ENCODE measurements at regions not wholly inside any gene's neighbourhood (a gene's known extent, or its start where the extent isn't known, plus 50 kb on each side); places are given as distances from the start of the nearest gene placed in this dataset.

DNA sequence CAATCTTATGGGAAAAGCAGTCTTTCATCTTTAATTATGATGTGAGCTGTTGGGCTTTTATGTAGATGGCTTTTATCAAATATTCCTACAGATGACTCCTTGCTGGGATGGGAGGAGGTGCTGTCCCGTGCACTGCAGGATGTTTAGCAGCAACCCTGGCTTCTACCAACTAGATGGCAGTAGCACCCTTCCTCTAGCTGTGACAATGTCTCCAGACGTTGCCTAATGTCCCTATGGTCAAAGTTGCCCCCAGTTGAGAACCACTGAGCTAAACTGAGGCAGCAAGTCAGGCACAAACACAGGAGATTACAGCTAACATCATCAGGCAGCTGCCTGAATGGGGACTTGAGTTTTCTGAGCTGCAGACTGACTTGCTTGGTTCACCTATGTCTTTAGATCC is 401.9 kb upstream of the PDE4D start:
- ATAC-seq (peak; percentile 74), DNase-seq (peak; percentile 39)
- Histone ChIP-seq H3K4me1 (ENCODE audit: insufficient read depth, low read length) (no peaks in the 10 kb centered on the region), H3K9me2 (replicated peaks; ENCODE audit: low read length) (no peaks in the 10 kb centered on the region), H3F3A (ENCODE audit: low read length, unreplicated experiment) (no peaks in the 10 kb centered on the region), H3K4me2 (ENCODE audit: low read length) (no peak overlapping the region), H2AFZ (ENCODE audit: low read length) (no peak overlapping the region), H3K27me3 (ENCODE audit: low read length) (0 out of 2 replicates have a peak, but pooled peaks cover 8% of the 10 kb centered on the region), H3K9ac (ENCODE audit: low read length) (no peak overlapping the region), H3K36me3 (ENCODE audit: low read depth, low read length) (no peaks in the 10 kb centered on the region), H3K27ac (ENCODE audit: low read length) (no peak overlapping the region), H3K9me3 (ENCODE audit: low read length) (no peaks in the 10 kb centered on the region), H3K4me3 (ENCODE audit: low read length) (no peak overlapping the region), H4K20me1 (ENCODE audit: low read length) (no peaks in the 10 kb centered on the region), H3K79me2 (ENCODE audit: low read length) (no peaks in the 10 kb centered on the region)
- ChIA-PET POLR2A (ENCODE audit: unreplicated experiment) (no interaction called here), CTCF (interaction anchor here (0.5 kb wide), 1 partner anchor 100 kb away, joined by 3 read pairs; no protein-coding TSS in a partner anchor)
- TF ChIP-seq, protein P1, sequence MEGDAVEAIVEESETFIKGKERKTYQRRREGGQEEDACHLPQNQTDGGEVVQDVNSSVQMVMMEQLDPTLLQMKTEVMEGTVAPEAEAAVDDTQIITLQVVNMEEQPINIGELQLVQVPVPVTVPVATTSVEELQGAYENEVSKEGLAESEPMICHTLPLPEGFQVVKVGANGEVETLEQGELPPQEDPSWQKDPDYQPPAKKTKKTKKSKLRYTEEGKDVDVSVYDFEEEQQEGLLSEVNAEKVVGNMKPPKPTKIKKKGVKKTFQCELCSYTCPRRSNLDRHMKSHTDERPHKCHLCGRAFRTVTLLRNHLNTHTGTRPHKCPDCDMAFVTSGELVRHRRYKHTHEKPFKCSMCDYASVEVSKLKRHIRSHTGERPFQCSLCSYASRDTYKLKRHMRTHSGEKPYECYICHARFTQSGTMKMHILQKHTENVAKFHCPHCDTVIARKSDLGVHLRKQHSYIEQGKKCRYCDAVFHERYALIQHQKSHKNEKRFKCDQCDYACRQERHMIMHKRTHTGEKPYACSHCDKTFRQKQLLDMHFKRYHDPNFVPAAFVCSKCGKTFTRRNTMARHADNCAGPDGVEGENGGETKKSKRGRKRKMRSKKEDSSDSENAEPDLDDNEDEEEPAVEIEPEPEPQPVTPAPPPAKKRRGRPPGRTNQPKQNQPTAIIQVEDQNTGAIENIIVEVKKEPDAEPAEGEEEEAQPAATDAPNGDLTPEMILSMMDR (conservative IDR thresholded peaks at IDR 0.05; ENCODE audit: low read depth, low read length) = peak; percentile 62
- TF ChIP-seq EZH2phosphoT487 (IDR thresholded peaks at IDR 0.05; ENCODE audit: borderline replicate concordance, low read length) = no peak
- TF ChIP-seq EZH2 (IDR thresholded peaks at IDR 0.05; ENCODE audit: low read length, unreplicated experiment) = no peak
- intact Hi-C loops (cut with micrococcal nuclease) = no loop called here
- no TSS peak for BruUV-seq (replicated peaks)

DNA sequence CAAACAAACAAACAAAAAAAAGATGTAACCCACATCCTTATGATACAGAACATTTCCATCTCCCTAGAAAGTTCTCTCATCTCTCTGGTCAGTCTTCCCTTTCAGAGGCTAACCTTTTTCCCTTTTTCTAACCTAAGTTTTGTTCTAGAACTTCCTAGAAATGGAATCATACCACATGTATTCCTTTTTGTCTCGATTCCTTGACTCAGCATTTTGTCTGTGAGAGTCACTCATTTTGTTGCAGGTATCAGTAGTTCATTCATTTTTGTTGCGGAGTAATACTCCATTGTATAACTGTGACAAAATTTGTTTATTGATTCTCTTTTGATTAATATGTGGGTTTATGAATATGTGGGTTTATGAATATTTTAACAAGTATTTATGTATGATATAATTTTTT is 400.0 kb upstream of the PDE4D start:
- Histone ChIP-seq H4K20me1 (ENCODE audit: low read length) (no peaks in the 10 kb centered on the region), H3K27me3 (ENCODE audit: low read length) (peaks cover 15% of the 10 kb centered on the region; the same call in 1 of the 2 replicates), H2AFZ (ENCODE audit: low read length) (no peak overlapping the region), H3K79me2 (ENCODE audit: low read length) (no peaks in the 10 kb centered on the region), H3F3A (ENCODE audit: low read length, unreplicated experiment) (no peaks in the 10 kb centered on the region), H3K4me3 (ENCODE audit: low read length) (no peak overlapping the region), H3K9me3 (ENCODE audit: low read length) (no peaks in the 10 kb centered on the region), H3K9ac (ENCODE audit: low read length) (no peak overlapping the region), H3K4me1 (ENCODE audit: insufficient read depth, low read length) (no peaks in the 10 kb centered on the region), H3K9me2 (replicated peaks; ENCODE audit: low read length) (no peaks in the 10 kb centered on the region), H3K4me2 (ENCODE audit: low read length) (no peak overlapping the region), H3K36me3 (ENCODE audit: low read depth, low read length) (no peaks in the 10 kb centered on the region), H3K27ac (ENCODE audit: low read length) (no peak overlapping the region)
- POLR2A ChIA-PET (ENCODE audit: unreplicated experiment) = no interaction called here
- BruUV-seq (replicated peaks) = no TSS peak
- CTCF ChIA-PET = no interaction called here
- no peak for TF ChIP-seq EZH2phosphoT487 (IDR thresholded peaks at IDR 0.05; ENCODE audit: borderline replicate concordance, low read length)
- no peak for TF ChIP-seq EZH2 (IDR thresholded peaks at IDR 0.05; ENCODE audit: low read length, unreplicated experiment)
- TF ChIP-seq, protein P1 (conservative IDR thresholded peaks at IDR 0.05; ENCODE audit: low read depth, low read length) = no peak
- DNase-seq = no peak
- ATAC-seq = no peak
- intact Hi-C loops (cut with micrococcal nuclease) = no loop called here

DNA sequence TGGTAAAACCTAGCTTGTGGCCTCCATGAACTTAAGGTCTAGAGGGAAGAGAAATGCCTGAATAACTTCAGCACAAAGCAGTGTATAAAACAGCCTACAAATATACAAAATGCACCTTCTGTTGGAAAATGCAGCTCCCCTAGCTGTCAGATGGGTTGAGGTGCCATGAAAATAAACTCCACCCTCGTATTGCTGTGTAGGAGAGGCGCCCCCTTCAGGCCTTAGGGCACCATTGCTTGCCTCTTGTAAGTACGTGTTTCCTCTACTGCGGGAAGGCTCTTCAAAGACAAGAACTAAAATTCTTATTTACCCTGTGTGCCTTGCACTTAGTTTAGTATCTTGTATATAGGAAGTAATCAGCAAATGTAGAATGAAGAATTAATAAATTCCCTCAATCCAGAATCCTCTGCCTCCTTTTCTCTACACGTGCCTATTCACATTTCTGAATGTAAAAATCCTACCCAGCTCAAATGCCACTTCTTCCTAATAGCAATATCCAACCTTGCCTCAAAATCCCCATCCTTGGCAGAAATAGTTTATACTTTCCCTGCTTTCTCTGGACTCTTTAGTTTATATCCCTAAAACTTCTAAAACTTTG is 393.7 kb upstream of the PDE4D start:
- no peak overlapping the region for H3K27ac ChIP-seq (ENCODE audit: low read length)
- H3K27me3 ChIP-seq (ENCODE audit: low read length) = peaks cover 42% of the 10 kb centered on the region
- CTCF ChIA-PET = no interaction called here
- no peaks in the 10 kb centered on the region for H4K20me1 ChIP-seq (ENCODE audit: low read length)
- no TSS peak for BruUV-seq (replicated peaks)
- DNase-seq (peak; percentile 65), ATAC-seq (peak; percentile 50; the same call in 1 of the 2 replicates)
- POLR2A ChIA-PET (ENCODE audit: unreplicated experiment) = no interaction called here
- no peaks in the 10 kb centered on the region for H3F3A ChIP-seq (ENCODE audit: low read length, unreplicated experiment)
- intact Hi-C loops (cut with micrococcal nuclease) = no loop called here
- no peak overlapping the region for H3K4me2 ChIP-seq (ENCODE audit: low read length)
- H3K4me3 ChIP-seq (ENCODE audit: low read length) = no peak overlapping the region
- no peaks in the 10 kb centered on the region for H3K9me3 ChIP-seq (ENCODE audit: low read length)
- no peak overlapping the region for H2AFZ ChIP-seq (ENCODE audit: low read length)
- H3K4me1 ChIP-seq (ENCODE audit: insufficient read depth, low read length) = no peaks in the 10 kb centered on the region
- H3K36me3 ChIP-seq (ENCODE audit: low read depth, low read length) = no peaks in the 10 kb centered on the region
- H3K9me2 ChIP-seq (replicated peaks; ENCODE audit: low read length) = no peaks in the 10 kb centered on the region
- no peak overlapping the region for H3K9ac ChIP-seq (ENCODE audit: low read length)
- no peaks in the 10 kb centered on the region for H3K79me2 ChIP-seq (ENCODE audit: low read length)
- TF ChIP-seq EZH2 (IDR thresholded peaks at IDR 0.05; ENCODE audit: low read length, unreplicated experiment) = no peak
- no peak for TF ChIP-seq EZH2phosphoT487 (IDR thresholded peaks at IDR 0.05; ENCODE audit: borderline replicate concordance, low read length)
- TF ChIP-seq, protein P1 (conservative IDR thresholded peaks at IDR 0.05; ENCODE audit: low read depth, low read length) = peak; percentile 86
